H1 (cell line): ENCODE measurements at regions not wholly inside any gene's neighbourhood (a gene's known extent, or its start where the extent isn't known, plus 50 kb on each side); places are given as distances from the start of the nearest gene placed in this dataset.

Experiments
- FOSL1 ChIP-seq: IDR thresholded peaks from 2 replicates; pipeline ENCODE4 v1.6.1; 2011; ENCODE audit warnings: mild to moderate bottlenecking, low read depth, low read length, moderate library complexity; ENCODE audit not compliant: insufficient read depth
- HDAC2 ChIP-seq, 2 experiments: fragments of 300-600 bp in 1 of 2; sonication (generic) in 1 of 2; IDR thresholded peaks; 2 replicates each; pipeline ENCODE4 v1.6.1; 2011 to 2012; ENCODE audit warnings: low read depth in 2 of 2, low read length in 2 of 2, mild to moderate bottlenecking in 2 of 2, moderate library complexity in 2 of 2, borderline replicate concordance in 1 of 2, inconsistent platforms in 1 of 2
- JUN ChIP-seq: IDR thresholded peaks from 2 replicates; pipeline ENCODE4 v1.6.1; 2011; ENCODE audit warnings: low read depth, mild to moderate bottlenecking, improper control_type of control experiment, low read length
- KDM5A ChIP-seq: fragments of 200-600 bp; IDR thresholded peaks from 2 replicates; pipeline ENCODE4 v1.7.1; 2012; ENCODE audit warnings: mild to moderate bottlenecking, low read length, inconsistent platforms, mixed read lengths
- RFX5 ChIP-seq: IDR thresholded peaks from 2 replicates; pipeline ENCODE4 v1.6.1; 2011; ENCODE audit warnings: low read depth, low read length, improper control_type of control experiment, borderline replicate concordance

DNA sequence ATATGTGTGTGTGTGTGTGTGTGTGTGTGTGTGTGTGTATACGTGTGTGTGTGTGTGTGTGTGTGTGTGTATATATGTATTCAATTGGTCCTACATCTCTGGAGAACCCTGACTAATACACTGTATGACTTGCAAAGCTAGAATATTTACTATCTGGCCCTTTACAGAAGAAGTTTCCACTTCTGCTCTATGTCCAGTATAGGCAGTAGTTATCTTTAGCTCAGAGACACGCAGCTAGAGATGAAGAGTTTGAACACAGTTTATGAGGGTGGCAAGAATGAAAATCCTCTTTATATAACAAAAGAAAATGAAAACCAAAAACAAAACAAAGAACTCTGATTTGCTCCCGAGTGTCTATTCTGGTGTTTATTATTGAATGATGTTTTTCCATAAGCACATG lies 201.2 kb downstream of the ASB1 start (continued):
- TF ChIP-seq JUN (no peak), HDAC2 (IDR thresholded peaks at IDR 0.05; ENCODE audit: borderline replicate concordance in 1 of 2, low read depth in 2 of 2, low read length in 2 of 2) (no peak), KDM5A (no peak), RFX5 (no peak), FOSL1 (no peak)
